WTC11 (cell line): ENCODE measurements at regions not wholly inside any gene's neighbourhood (a gene's known extent, or its start where the extent isn't known, plus 50 kb on each side); places are given as distances from the start of the nearest gene placed in this dataset.

ENCODE experiments used
- ATAC-seq: fragments of 200-7000 bp; cut with Tn5 transposase; 2 replicates; pipeline ENCODE4 v1.10.0; 2021; ENCODE audit warnings: mild to moderate bottlenecking, moderate library complexity
- CTCF ChIA-PET: fragments of 300-600 bp; sonication (Branson Sonifier 250); formaldehyde crosslinking; loops from one replicate; lab custom pipeline; 2021; ENCODE audit warnings: antibody characterized with exemption; lab: Charles Lee
- POLR2A ChIA-PET: fragments of 350-600 bp; sonication (Branson Sonifier 250); formaldehyde crosslinking; loops from one replicate; lab custom pipeline; 2021; ENCODE audit warnings: antibody characterized with exemption; lab: Charles Lee
- DNase-seq: peaks from one replicate; pipeline ENCODE4 v3.0.0; 2021; ENCODE audit warnings: low spot score
- H3K27ac Mint-ChIP-seq: 2 replicates; pipeline ENCODE4 v1.8.0; 2021; ENCODE audit warnings: mixed read lengths
- H3K27me3 Mint-ChIP-seq: 2 replicates; pipeline ENCODE4 v1.8.0; 2021; ENCODE audit warnings: low read depth, mild to moderate bottlenecking, moderate library complexity, mixed read lengths
- H3K36me3 Mint-ChIP-seq: 2 replicates; pipeline ENCODE4 v1.8.0; 2021; ENCODE audit warnings: mixed read lengths
- H3K4me1 Mint-ChIP-seq: 2 replicates; pipeline ENCODE4 v1.8.0; 2022; ENCODE audit warnings: mixed read lengths
- H3K4me3 Mint-ChIP-seq: 2 replicates; pipeline ENCODE4 v1.8.0; 2021; ENCODE audit warnings: mild to moderate bottlenecking, moderate library complexity, mixed read lengths
- H3K9me3 Mint-ChIP-seq: 2 replicates; pipeline ENCODE4 v1.8.0; 2021; ENCODE audit warnings: mixed read lengths
- AFF4 ChIP-seq: sonication (generic); formaldehyde crosslinking; IDR thresholded peaks from 2 replicates; pipeline ENCODE4 v1.8.1; 2023; ENCODE audit warnings: mild to moderate bottlenecking, missing genetic modification reagents, borderline replicate concordance
- ATF2 ChIP-seq: sonication (generic); formaldehyde crosslinking; IDR thresholded peaks from 2 replicates; pipeline ENCODE4 v1.8.1; 2022; ENCODE audit warnings: low read depth, missing genetic modification reagents, borderline replicate concordance
- CBFB ChIP-seq: sonication (generic); formaldehyde crosslinking; IDR thresholded peaks from 2 replicates; pipeline ENCODE4 v1.8.1; 2022; ENCODE audit warnings: mild to moderate bottlenecking, low read depth, missing genetic modification reagents
- CREB1 ChIP-seq: sonication (generic); formaldehyde crosslinking; IDR thresholded peaks from 2 replicates; pipeline ENCODE4 v1.8.0; 2023; ENCODE audit warnings: mild to moderate bottlenecking, missing genetic modification reagents
- CREM ChIP-seq: sonication (generic); formaldehyde crosslinking; IDR thresholded peaks from 2 replicates; pipeline ENCODE4 v1.8.1; 2022; ENCODE audit warnings: mild to moderate bottlenecking, missing genetic modification reagents, moderate library complexity
- GABPB1 ChIP-seq: sonication (generic); formaldehyde crosslinking; IDR thresholded peaks from 2 replicates; pipeline ENCODE4 v1.8.1; 2023; ENCODE audit warnings: mild to moderate bottlenecking, missing genetic modification reagents
- JUN ChIP-seq: sonication (generic); formaldehyde crosslinking; IDR thresholded peaks from 2 replicates; pipeline ENCODE4 v1.8.0; 2023; ENCODE audit warnings: mild to moderate bottlenecking, missing genetic modification reagents
- NFATC4 ChIP-seq: fragments of 250-450 bp; sonication (Bioruptor Pico); IDR thresholded peaks from 2 replicates; pipeline ENCODE4 v1.9.0; 2021; ENCODE audit warnings: mild to moderate bottlenecking
- SMAD3 ChIP-seq: sonication (generic); formaldehyde crosslinking; IDR thresholded peaks from 2 replicates; pipeline ENCODE4 v1.8.0; 2022; ENCODE audit warnings: missing genetic modification reagents, mild to moderate bottlenecking, borderline replicate concordance
- SMAD4 ChIP-seq: sonication (generic); formaldehyde crosslinking; IDR thresholded peaks from 2 replicates; pipeline ENCODE4 v1.8.0; 2022; ENCODE audit warnings: mild to moderate bottlenecking, missing genetic modification reagents
- TEAD1 ChIP-seq: sonication (generic); formaldehyde crosslinking; IDR thresholded peaks from 2 replicates; pipeline ENCODE4 v1.8.0; 2022; ENCODE audit warnings: mild to moderate bottlenecking, missing genetic modification reagents
- TEAD4 ChIP-seq: sonication (generic); formaldehyde crosslinking; IDR thresholded peaks from 2 replicates; pipeline ENCODE4 v1.8.0; 2022; ENCODE audit warnings: mild to moderate bottlenecking, missing genetic modification reagents
- TP53 ChIP-seq: sonication (generic); formaldehyde crosslinking; IDR thresholded peaks from 2 replicates; pipeline ENCODE4 v1.8.1; 2023; ENCODE audit warnings: mild to moderate bottlenecking, missing genetic modification reagents
- ZBTB43 ChIP-seq: sonication (generic); formaldehyde crosslinking; IDR thresholded peaks from 2 replicates; pipeline ENCODE4 v1.8.1; 2023; ENCODE audit warnings: mild to moderate bottlenecking, missing genetic modification reagents
- ZNF317 ChIP-seq: sonication (generic); formaldehyde crosslinking; IDR thresholded peaks from 2 replicates; pipeline ENCODE4 v1.8.1; 2023; ENCODE audit warnings: low read depth, mild to moderate bottlenecking, moderate library complexity, missing genetic modification reagents, borderline replicate concordance
- TF ChIP-seq, protein P1 (sequence below): sonication (generic); formaldehyde crosslinking; IDR thresholded peaks from 2 replicates; pipeline ENCODE4 v1.8.1; 2023; ENCODE audit warnings: mild to moderate bottlenecking, missing genetic modification reagents
- TF ChIP-seq, protein P2 (sequence below): sonication (generic); formaldehyde crosslinking; IDR thresholded peaks from 2 replicates; pipeline ENCODE4 v1.8.1; 2022; ENCODE audit warnings: mild to moderate bottlenecking, moderate library complexity, missing genetic modification reagents
- TF ChIP-seq, protein P3 (sequence below): sonication (generic); formaldehyde crosslinking; conservative IDR thresholded peaks from 2 replicates; pipeline ENCODE4 v1.8.1; 2022; ENCODE audit warnings: mild to moderate bottlenecking, missing genetic modification reagents

GRCh38 chr10:131436458-131436857 is 124.9 kb upstream of the TCERG1L start:
- TF ChIP-seq AFF4 (CRISPR knock-in tag), result no peak
- TF ChIP-seq NFATC4, result no peak
- TF ChIP-seq, protein P1, sequence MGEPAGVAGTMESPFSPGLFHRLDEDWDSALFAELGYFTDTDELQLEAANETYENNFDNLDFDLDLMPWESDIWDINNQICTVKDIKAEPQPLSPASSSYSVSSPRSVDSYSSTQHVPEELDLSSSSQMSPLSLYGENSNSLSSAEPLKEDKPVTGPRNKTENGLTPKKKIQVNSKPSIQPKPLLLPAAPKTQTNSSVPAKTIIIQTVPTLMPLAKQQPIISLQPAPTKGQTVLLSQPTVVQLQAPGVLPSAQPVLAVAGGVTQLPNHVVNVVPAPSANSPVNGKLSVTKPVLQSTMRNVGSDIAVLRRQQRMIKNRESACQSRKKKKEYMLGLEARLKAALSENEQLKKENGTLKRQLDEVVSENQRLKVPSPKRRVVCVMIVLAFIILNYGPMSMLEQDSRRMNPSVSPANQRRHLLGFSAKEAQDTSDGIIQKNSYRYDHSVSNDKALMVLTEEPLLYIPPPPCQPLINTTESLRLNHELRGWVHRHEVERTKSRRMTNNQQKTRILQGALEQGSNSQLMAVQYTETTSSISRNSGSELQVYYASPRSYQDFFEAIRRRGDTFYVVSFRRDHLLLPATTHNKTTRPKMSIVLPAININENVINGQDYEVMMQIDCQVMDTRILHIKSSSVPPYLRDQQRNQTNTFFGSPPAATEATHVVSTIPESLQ (CRISPR knock-in tag), result no peak
- no peak for TF ChIP-seq JUN (CRISPR knock-in tag)
- TF ChIP-seq GABPB1, result no peak
- TF ChIP-seq ZBTB43 (CRISPR knock-in tag), result no peak
- no peak for TF ChIP-seq CBFB (CRISPR knock-in tag)
- TF ChIP-seq SMAD4 (CRISPR knock-in tag), result no peak
- no peak for TF ChIP-seq CREB1
- TF ChIP-seq, protein P2, sequence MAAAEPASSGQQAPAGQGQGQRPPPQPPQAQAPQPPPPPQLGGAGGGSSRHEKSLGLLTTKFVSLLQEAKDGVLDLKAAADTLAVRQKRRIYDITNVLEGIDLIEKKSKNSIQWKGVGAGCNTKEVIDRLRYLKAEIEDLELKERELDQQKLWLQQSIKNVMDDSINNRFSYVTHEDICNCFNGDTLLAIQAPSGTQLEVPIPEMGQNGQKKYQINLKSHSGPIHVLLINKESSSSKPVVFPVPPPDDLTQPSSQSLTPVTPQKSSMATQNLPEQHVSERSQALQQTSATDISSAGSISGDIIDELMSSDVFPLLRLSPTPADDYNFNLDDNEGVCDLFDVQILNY (CRISPR knock-in tag), result no peak
- TF ChIP-seq TEAD4 (CRISPR knock-in tag), result no peak
- TF ChIP-seq CREM (CRISPR knock-in tag), result no peak
- TF ChIP-seq ATF2 (CRISPR knock-in tag), result no peak
- no peak for TF ChIP-seq TEAD1 (CRISPR knock-in tag)
- TF ChIP-seq, protein P3, sequence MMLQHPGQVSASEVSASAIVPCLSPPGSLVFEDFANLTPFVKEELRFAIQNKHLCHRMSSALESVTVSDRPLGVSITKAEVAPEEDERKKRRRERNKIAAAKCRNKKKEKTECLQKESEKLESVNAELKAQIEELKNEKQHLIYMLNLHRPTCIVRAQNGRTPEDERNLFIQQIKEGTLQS (CRISPR knock-in tag), result no peak
- no peak for TF ChIP-seq SMAD3 (CRISPR knock-in tag)
- no peak for TF ChIP-seq TP53 (CRISPR knock-in tag)
- no peak for TF ChIP-seq ZNF317 (CRISPR knock-in tag)
- Mint-ChIP-seq H3K27me3 (peaks cover 3% of the 10 kb centered on the region; the same call in 1 of the 2 replicates), H3K9me3 (peaks cover 40% of the 10 kb centered on the region), H3K36me3 (peaks cover 47% of the 10 kb centered on the region), H3K4me1 (no peaks in the 10 kb centered on the region), H3K4me3 (no peak overlapping the region), H3K27ac (no peak overlapping the region)
- CTCF ChIA-PET, result no interaction called here
- POLR2A ChIA-PET, result no interaction called here
- ATAC-seq, result no peak
- no peak for DNase-seq
